SK-N-SH treated with all-trans-retinoic acid at 6 μM for 48 hours (cell line): ENCODE measurements at regions not wholly inside any gene's neighbourhood (a gene's known extent, or its start where the extent isn't known, plus 50 kb on each side); places are given as distances from the start of the nearest gene placed in this dataset.
A peak's percentile ranks its signal among the peaks of the same experiment; 100 is the strongest.

Source experiments
- ATAC-seq: fragments of 200-7000 bp; cut with Tn5 transposase; 3 replicates; pipeline ENCODE4 v1.9.1; 2020; ENCODE audit warnings: mild to moderate bottlenecking, moderate library complexity
- ARNTL ChIP-seq: fragments of 450-650 bp; formaldehyde crosslinking; IDR thresholded peaks from 2 replicates; pipeline ENCODE4 v1.5.0; 2020; ENCODE audit warnings: low read depth, mild to moderate bottlenecking, moderate library complexity, borderline replicate concordance
- BACH2 ChIP-seq: fragments of 250-450 bp; sonication (Bioruptor Pico); IDR thresholded peaks from 2 replicates; pipeline ENCODE4 v1.9.0; 2021; ENCODE audit warnings: mild to moderate bottlenecking, borderline replicate concordance
- CSDC2 ChIP-seq: fragments of 250-450 bp; sonication (Bioruptor Pico); IDR thresholded peaks from 2 replicates; pipeline ENCODE4 v1.5.0; 2020; ENCODE audit warnings: mild to moderate bottlenecking, moderate library complexity
- CSRNP3 ChIP-seq: fragments of 250-450 bp; sonication (Bioruptor Pico); IDR thresholded peaks from 2 replicates; pipeline ENCODE4 v1.5.1; 2021; ENCODE audit warnings: mild to moderate bottlenecking, moderate library complexity
- ESRRG ChIP-seq: fragments of 250-450 bp; sonication (Bioruptor Pico); IDR thresholded peaks from 2 replicates; pipeline ENCODE4 v1.6.1; 2021; ENCODE audit warnings: mild to moderate bottlenecking
- GLIS3 ChIP-seq: fragments of 250-450 bp; sonication (Bioruptor Pico); IDR thresholded peaks from 2 replicates; pipeline ENCODE4 v1.5.0; 2020; ENCODE audit warnings: mild to moderate bottlenecking, moderate library complexity
- ISL1 ChIP-seq: fragments of 250-450 bp; sonication (Bioruptor Pico); IDR thresholded peaks from 2 replicates; pipeline ENCODE4 v2.1.2; 2022; ENCODE audit warnings: mild to moderate bottlenecking, moderate library complexity
- OSR1 ChIP-seq: fragments of 250-450 bp; sonication (Bioruptor Pico); IDR thresholded peaks from 2 replicates; pipeline ENCODE4 v1.8.0; 2022; ENCODE audit warnings: moderate library complexity, mild to moderate bottlenecking, inconsistent platforms
- PPARA ChIP-seq: fragments of 250-450 bp; sonication (Bioruptor Pico); IDR thresholded peaks from 2 replicates; pipeline ENCODE4 v1.5.0; 2020; ENCODE audit warnings: mild to moderate bottlenecking, borderline replicate concordance
- RARB ChIP-seq: fragments of 250-450 bp; sonication (Bioruptor Pico); IDR thresholded peaks from 2 replicates; pipeline ENCODE4 v1.8.0; 2021; ENCODE audit warnings: mild to moderate bottlenecking, moderate library complexity
- SNAI2 ChIP-seq: fragments of 250-450 bp; sonication (Bioruptor Pico); IDR thresholded peaks from 2 replicates; pipeline ENCODE4 v1.5.0; 2020; ENCODE audit warnings: mild to moderate bottlenecking, moderate library complexity
- TCF4 ChIP-seq: fragments of 250-450 bp; sonication (Bioruptor Pico); IDR thresholded peaks from 2 replicates; pipeline ENCODE4 v1.8.0; 2021; ENCODE audit warnings: mild to moderate bottlenecking, moderate library complexity, borderline replicate concordance
- TOX ChIP-seq: fragments of 250-450 bp; sonication (Bioruptor Pico); IDR thresholded peaks from 2 replicates; pipeline ENCODE4 v1.8.0; 2021; ENCODE audit warnings: mild to moderate bottlenecking, moderate library complexity, borderline replicate concordance
- TSHZ2 ChIP-seq: fragments of 250-450 bp; sonication (Bioruptor Pico); IDR thresholded peaks from 2 replicates; pipeline ENCODE4 v1.5.0; 2020; ENCODE audit warnings: mild to moderate bottlenecking, moderate library complexity
- ZC3H10 ChIP-seq: fragments of 250-450 bp; sonication (Bioruptor Pico); IDR thresholded peaks from 2 replicates; pipeline ENCODE4 v1.5.1; 2021; ENCODE audit warnings: mild to moderate bottlenecking, moderate library complexity
- ZFP3 ChIP-seq: fragments of 250-450 bp; sonication (Bioruptor Pico); IDR thresholded peaks from 2 replicates; pipeline ENCODE4 v1.5.0; 2020; ENCODE audit warnings: mild to moderate bottlenecking, moderate library complexity
- ZFP30 ChIP-seq: fragments of 450-650 bp; formaldehyde crosslinking; IDR thresholded peaks from 2 replicates; pipeline ENCODE4 v1.5.0; 2022; ENCODE audit warnings: mild to moderate bottlenecking, moderate library complexity
- ZNF565 ChIP-seq: fragments of 450-650 bp; formaldehyde crosslinking; conservative IDR thresholded peaks from 2 replicates; pipeline ENCODE4 v1.5.0; 2020; ENCODE audit warnings: low read depth, mild to moderate bottlenecking, moderate library complexity
- ZNF70 ChIP-seq: fragments of 450-650 bp; formaldehyde crosslinking; IDR thresholded peaks from 2 replicates; pipeline ENCODE4 v1.5.0; 2020; ENCODE audit warnings: mild to moderate bottlenecking, moderate library complexity
- ZNF8 ChIP-seq: fragments of 450-650 bp; formaldehyde crosslinking; IDR thresholded peaks from 2 replicates; pipeline ENCODE4 v1.5.0; 2020; ENCODE audit warnings: mild to moderate bottlenecking, moderate library complexity
- TF ChIP-seq, protein P1 (sequence below): fragments of 250-450 bp; sonication (Bioruptor Pico); IDR thresholded peaks from 2 replicates; pipeline ENCODE4 v1.8.0; 2020; ENCODE audit warnings: mild to moderate bottlenecking, moderate library complexity, borderline replicate concordance
- TF ChIP-seq, protein P2 (sequence below): fragments of 250-450 bp; sonication (Bioruptor Pico); IDR thresholded peaks from 2 replicates; pipeline ENCODE4 v1.5.1; 2020; ENCODE audit warnings: low read depth, mild to moderate bottlenecking, moderate library complexity

DNA sequence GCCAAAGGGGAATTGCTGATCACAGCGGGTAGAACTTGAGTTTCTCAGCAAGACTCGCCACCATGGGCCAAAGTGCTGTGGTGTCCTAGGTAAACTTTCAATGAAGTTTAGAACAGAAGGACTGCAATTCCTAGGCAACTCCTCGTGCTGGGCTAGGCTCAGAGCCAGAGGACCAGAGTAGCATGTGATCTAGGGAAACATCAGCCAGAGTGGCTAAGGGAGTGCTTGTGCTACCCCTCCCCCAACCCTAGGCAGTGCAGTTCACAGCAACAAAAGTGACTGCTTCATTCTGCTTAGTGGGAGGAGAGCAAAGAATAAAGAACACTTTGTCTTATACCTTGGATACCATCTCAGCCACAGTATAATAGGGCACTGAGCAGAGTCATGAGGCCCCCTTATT, 1658.6 kb upstream of the MIR17HG start:
- TF ChIP-seq CSDC2 (CRISPR knock-in tag) (no peak), ESRRG (CRISPR knock-in tag) (no peak), ZFP3 (no peak), GLIS3 (CRISPR knock-in tag) (no peak), ZNF8 (CRISPR knock-in tag) (no peak), ARNTL (CRISPR knock-in tag) (no peak), TOX (CRISPR knock-in tag) (no peak), SNAI2 (CRISPR knock-in tag) (no peak), TCF4 (CRISPR knock-in tag) (no peak), ZNF565 (CRISPR knock-in tag) (no peak), BACH2 (CRISPR knock-in tag) (no peak), ZFP30 (no peak), CSRNP3 (CRISPR knock-in tag) (no peak), TSHZ2 (CRISPR knock-in tag) (no peak)
- TF ChIP-seq, protein P1, sequence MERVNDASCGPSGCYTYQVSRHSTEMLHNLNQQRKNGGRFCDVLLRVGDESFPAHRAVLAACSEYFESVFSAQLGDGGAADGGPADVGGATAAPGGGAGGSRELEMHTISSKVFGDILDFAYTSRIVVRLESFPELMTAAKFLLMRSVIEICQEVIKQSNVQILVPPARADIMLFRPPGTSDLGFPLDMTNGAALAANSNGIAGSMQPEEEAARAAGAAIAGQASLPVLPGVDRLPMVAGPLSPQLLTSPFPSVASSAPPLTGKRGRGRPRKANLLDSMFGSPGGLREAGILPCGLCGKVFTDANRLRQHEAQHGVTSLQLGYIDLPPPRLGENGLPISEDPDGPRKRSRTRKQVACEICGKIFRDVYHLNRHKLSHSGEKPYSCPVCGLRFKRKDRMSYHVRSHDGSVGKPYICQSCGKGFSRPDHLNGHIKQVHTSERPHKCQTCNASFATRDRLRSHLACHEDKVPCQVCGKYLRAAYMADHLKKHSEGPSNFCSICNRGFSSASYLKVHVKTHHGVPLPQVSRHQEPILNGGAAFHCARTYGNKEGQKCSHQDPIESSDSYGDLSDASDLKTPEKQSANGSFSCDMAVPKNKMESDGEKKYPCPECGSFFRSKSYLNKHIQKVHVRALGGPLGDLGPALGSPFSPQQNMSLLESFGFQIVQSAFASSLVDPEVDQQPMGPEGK (CRISPR knock-in tag) = no peak
- TF ChIP-seq, protein P2, sequence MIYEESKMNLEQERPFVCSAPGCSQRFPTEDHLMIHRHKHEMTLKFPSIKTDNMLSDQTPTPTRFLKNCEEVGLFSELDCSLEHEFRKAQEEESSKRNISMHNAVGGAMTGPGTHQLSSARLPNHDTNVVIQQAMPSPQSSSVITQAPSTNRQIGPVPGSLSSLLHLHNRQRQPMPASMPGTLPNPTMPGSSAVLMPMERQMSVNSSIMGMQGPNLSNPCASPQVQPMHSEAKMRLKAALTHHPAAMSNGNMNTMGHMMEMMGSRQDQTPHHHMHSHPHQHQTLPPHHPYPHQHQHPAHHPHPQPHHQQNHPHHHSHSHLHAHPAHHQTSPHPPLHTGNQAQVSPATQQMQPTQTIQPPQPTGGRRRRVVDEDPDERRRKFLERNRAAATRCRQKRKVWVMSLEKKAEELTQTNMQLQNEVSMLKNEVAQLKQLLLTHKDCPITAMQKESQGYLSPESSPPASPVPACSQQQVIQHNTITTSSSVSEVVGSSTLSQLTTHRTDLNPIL (CRISPR knock-in tag) = no peak
- ATAC-seq = no peak

- ATAC-seq = no peak
Measured at GRCh38 chr13:89694451-89694850, 1653.0 kb upstream of the MIR17HG start.

DNA sequence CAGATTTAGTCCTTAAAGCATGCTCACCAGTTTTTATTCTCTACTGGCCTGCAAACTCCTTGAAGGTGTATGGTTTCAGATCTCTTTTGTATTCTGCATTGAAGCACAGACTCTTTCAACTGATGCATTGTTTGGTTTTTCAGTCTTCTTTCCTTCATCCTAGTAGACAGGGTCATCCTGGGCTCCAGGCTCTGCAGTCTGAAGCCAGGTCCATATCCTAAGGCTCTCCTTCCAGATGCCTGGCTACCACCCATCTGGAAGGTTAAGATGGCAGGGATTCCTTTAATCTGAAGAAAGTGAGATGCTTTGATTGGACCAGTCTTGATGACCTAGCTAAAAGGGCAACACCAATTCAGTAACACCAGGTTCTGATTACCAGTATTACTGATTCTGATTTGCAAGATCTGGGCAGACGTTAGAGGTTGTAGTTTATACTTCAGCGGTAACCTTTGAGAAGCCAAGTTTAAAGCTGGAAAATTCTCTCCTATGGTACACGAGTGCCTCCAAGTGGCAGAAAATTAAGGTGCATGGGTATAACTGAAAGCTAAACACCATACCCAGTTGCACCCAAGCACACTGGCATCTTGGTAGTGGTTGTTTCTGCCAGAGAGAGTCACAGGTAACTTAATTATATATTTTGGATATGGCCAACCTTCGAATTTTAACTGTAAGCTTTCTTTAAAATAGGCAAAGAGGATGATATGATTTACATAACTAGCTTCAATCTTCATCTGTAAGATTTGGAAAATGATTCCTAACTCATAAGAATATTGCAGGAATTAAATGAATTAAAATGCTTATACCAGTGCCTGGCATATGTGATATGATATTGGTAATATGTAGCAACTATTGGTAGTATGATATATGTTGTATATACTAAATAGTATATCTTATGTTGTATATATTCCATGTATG, 1651.9 kb upstream of the MIR17HG start:
- TF ChIP-seq ZFP3 (no peak), ZC3H10 (CRISPR knock-in tag) (no peak), ESRRG (CRISPR knock-in tag) (no peak), ARNTL (CRISPR knock-in tag) (no peak), TCF4 (CRISPR knock-in tag) (no peak), GLIS3 (CRISPR knock-in tag) (no peak)
- peak; percentile 81 for ATAC-seq

More at GRCh38 chr13:89694451-89694850, 1653.0 kb upstream of the MIR17HG start:
- TF ChIP-seq ZFP3 (no peak), ISL1 (no peak), PPARA (CRISPR knock-in tag) (no peak), CSDC2 (CRISPR knock-in tag) (no peak), RARB (CRISPR knock-in tag) (no peak), ZNF70 (CRISPR knock-in tag) (no peak)

GRCh38 chr13:89701913-89702312, 1645.6 kb upstream of the MIR17HG start:
- TF ChIP-seq SNAI2 (CRISPR knock-in tag) (no peak), ZC3H10 (CRISPR knock-in tag) (no peak), ZFP30 (no peak), ZNF565 (CRISPR knock-in tag) (no peak), ZNF8 (CRISPR knock-in tag) (no peak), RARB (CRISPR knock-in tag) (no peak), BACH2 (CRISPR knock-in tag) (no peak), CSDC2 (CRISPR knock-in tag) (no peak), TSHZ2 (CRISPR knock-in tag) (no peak), OSR1 (CRISPR knock-in tag) (no peak)
- ATAC-seq = no peak
